SU-DHL-6 (cell line): ENCODE measurements at regions not wholly inside any gene's neighbourhood (a gene's known extent, or its start where the extent isn't known, plus 50 kb on each side); places are given as distances from the start of the nearest gene placed in this dataset.

ENCODE experiments used
- H2AFZ ChIP-seq: fragments of 200-600 bp; sonication (generic); 2 replicates; pipeline ENCODE4 v1.6.1; 2014; ENCODE audit warnings: low read depth, mild to moderate bottlenecking, moderate library complexity, mixed read lengths, antibody characterized with exemption, low read length; ENCODE audit not compliant: severe bottlenecking
- H3F3A ChIP-seq: fragments of 200-600 bp; shearing (Covaris generic); 2 replicates; pipeline ENCODE4 v1.6.0; 2016; ENCODE audit warnings: antibody characterized with exemption, mild to moderate bottlenecking; ENCODE audit not compliant: insufficient read depth
- H3K27ac ChIP-seq: fragments of 200-600 bp; sonication (generic); 2 replicates; pipeline ENCODE4 v1.5.1; 2016; ENCODE audit warnings: low read depth, mild to moderate bottlenecking, low read length, moderate library complexity, mixed read lengths
- H3K27me3 ChIP-seq: fragments of 200-600 bp; sonication (generic), shearing (Covaris generic); 2 replicates; pipeline ENCODE4 v1.6.0; 2014; ENCODE audit warnings: mild to moderate bottlenecking, low read length
- H3K36me3 ChIP-seq: fragments of 200-600 bp; sonication (generic); 2 replicates; pipeline ENCODE4 v1.6.1; 2014; ENCODE audit warnings: mild to moderate bottlenecking, low read length, mixed read lengths
- H3K4me2 ChIP-seq: fragments of 300-600, 200-600 bp; shearing (Covaris generic), sonication (generic); 2 replicates; pipeline ENCODE4 v1.6.0; 2014; ENCODE audit warnings: low read length, low read depth, mild to moderate bottlenecking; ENCODE audit not compliant: poor library complexity, severe bottlenecking
- H3K4me3 ChIP-seq: fragments of 200-600 bp; sonication (generic); 2 replicates; pipeline ENCODE4 v1.5.1; 2014; ENCODE audit warnings: antibody characterized with exemption, low read length, mild to moderate bottlenecking, mixed read lengths; ENCODE audit not compliant: insufficient read depth, poor library complexity, severe bottlenecking
- H3K79me2 ChIP-seq: fragments of 200-600 bp; sonication (generic); 2 replicates; pipeline ENCODE4 v1.6.1; 2014; ENCODE audit warnings: mild to moderate bottlenecking, low read length, moderate library complexity; ENCODE audit not compliant: insufficient read depth
- H3K9ac ChIP-seq: fragments of 200-600 bp; sonication (generic); 2 replicates; pipeline ENCODE4 v1.7.0; 2014; ENCODE audit warnings: mild to moderate bottlenecking, low read length
- H3K9me2 ChIP-seq: fragments of 200-600 bp; sonication (generic); replicated peaks from 2 replicates; pipeline ENCODE4 v1.6.1; 2014; ENCODE audit warnings: low read length; ENCODE audit not compliant: insufficient read depth
- H3K9me3 ChIP-seq: fragments of 200-600 bp; sonication (generic); 2 replicates; pipeline ENCODE4 v1.6.1; 2014; ENCODE audit warnings: low read length, mixed read lengths; ENCODE audit not compliant: insufficient read depth
- H4K20me1 ChIP-seq: fragments of 200-600 bp; sonication (generic); 2 replicates; pipeline ENCODE4 v1.6.1; 2014; ENCODE audit warnings: low read depth, mild to moderate bottlenecking, antibody characterized with exemption, low read length, moderate library complexity, mixed read lengths
- CTCF ChIP-seq: fragments of 200-600 bp; sonication (generic); IDR thresholded peaks from one replicate; pipeline ENCODE4 v1.5.1; 2017; ENCODE audit warnings: antibody characterized with exemption, mild to moderate bottlenecking, low read length, moderate library complexity; ENCODE audit not compliant: insufficient read depth, poor library complexity, severe bottlenecking
- EZH2phosphoT487 ChIP-seq: fragments of 200-600 bp; sonication (generic), shearing (Covaris generic); conservative IDR thresholded peaks from 2 replicates; pipeline ENCODE4 v1.6.1; 2018; ENCODE audit warnings: mild to moderate bottlenecking, antibody characterized with exemption, low read length, moderate library complexity, mixed read lengths

DNA sequence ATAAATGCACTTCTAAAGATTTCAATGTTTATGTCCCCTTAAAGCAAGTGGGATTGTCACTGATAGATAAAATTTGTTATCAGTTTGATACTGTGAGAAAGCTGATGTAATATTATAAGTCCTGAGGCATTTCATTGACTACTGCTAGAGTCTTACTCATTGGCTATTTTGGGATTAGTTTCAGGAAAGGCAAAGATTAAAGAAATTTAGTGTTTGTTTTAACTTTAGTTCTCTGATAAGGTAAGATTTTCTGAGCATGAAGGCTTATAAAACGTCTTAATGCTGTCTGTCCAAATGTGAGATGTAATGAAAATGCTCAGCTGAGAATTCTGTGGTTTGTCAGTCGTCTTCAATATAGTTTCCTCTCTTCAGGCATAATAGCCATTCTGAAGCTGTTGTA is 886.4 kb upstream of the CDH2 start:
- Histone ChIP-seq H3K4me3 (no peak overlapping the region), H3K36me3 (no peaks in the 10 kb centered on the region), H2AFZ (no peak overlapping the region), H3F3A (no peaks in the 10 kb centered on the region), H3K9ac (no peak overlapping the region), H3K9me3 (no peaks in the 10 kb centered on the region), H4K20me1 (no peaks in the 10 kb centered on the region), H3K4me2 (no peak overlapping the region), H3K79me2 (no peaks in the 10 kb centered on the region), H3K27me3 (no peaks in the 10 kb centered on the region), H3K9me2 (no peaks in the 10 kb centered on the region), H3K27ac (no peak overlapping the region)
- TF ChIP-seq EZH2phosphoT487 (no peak), CTCF (no peak)

DNA sequence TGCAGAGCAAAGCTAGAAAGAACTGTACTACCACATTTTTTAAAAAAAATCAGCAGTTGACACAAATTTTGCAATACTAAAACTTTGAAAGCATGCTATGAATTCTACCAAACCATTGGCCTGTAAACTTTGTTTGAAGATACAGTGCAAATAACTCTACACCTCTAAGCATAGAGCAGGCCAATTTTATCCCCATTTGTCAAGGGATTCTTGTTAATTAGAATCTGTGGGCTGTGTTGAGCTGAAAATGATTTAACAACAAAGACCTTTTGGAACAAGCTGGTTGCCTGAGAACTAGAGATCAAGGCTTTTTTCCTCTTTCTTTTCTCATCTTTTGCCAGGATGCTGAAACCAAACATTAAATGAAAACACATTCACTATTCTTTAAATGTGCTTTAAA is 886.0 kb upstream of the CDH2 start:
- TF ChIP-seq CTCF: no peak
- no peak for TF ChIP-seq EZH2phosphoT487
- H3K4me2 ChIP-seq: no peak overlapping the region
- no peak overlapping the region for H3K9ac ChIP-seq
- no peak overlapping the region for H3K27ac ChIP-seq
- no peaks in the 10 kb centered on the region for H3K79me2 ChIP-seq
- no peaks in the 10 kb centered on the region for H3K9me2 ChIP-seq
- H2AFZ ChIP-seq: no peak overlapping the region
- H3F3A ChIP-seq: no peaks in the 10 kb centered on the region
- H3K27me3 ChIP-seq: no peaks in the 10 kb centered on the region
- no peaks in the 10 kb centered on the region for H4K20me1 ChIP-seq
- H3K9me3 ChIP-seq: 0 out of 2 replicates have a peak, but pooled peaks cover 2% of the 10 kb centered on the region
- no peaks in the 10 kb centered on the region for H3K36me3 ChIP-seq
- no peak overlapping the region for H3K4me3 ChIP-seq

GRCh38 chr18:29060349-29060748 is 883.4 kb upstream of the CDH2 start:
- H3K9me2 ChIP-seq: no peaks in the 10 kb centered on the region
- H3K4me2 ChIP-seq: no peak overlapping the region
- H3K27me3 ChIP-seq: no peaks in the 10 kb centered on the region
- H3F3A ChIP-seq: no peaks in the 10 kb centered on the region
- H3K4me3 ChIP-seq: no peak overlapping the region
- H3K36me3 ChIP-seq: no peaks in the 10 kb centered on the region
- no peak overlapping the region for H3K9ac ChIP-seq
- no peaks in the 10 kb centered on the region for H4K20me1 ChIP-seq
- H3K79me2 ChIP-seq: no peaks in the 10 kb centered on the region
- TF ChIP-seq CTCF (no peak), EZH2phosphoT487 (no peak)
- no peak overlapping the region for H3K27ac ChIP-seq
- 0 out of 2 replicates have a peak, but pooled peaks cover 4% of the 10 kb centered on the region for H3K9me3 ChIP-seq
- H2AFZ ChIP-seq: no peak overlapping the region

DNA sequence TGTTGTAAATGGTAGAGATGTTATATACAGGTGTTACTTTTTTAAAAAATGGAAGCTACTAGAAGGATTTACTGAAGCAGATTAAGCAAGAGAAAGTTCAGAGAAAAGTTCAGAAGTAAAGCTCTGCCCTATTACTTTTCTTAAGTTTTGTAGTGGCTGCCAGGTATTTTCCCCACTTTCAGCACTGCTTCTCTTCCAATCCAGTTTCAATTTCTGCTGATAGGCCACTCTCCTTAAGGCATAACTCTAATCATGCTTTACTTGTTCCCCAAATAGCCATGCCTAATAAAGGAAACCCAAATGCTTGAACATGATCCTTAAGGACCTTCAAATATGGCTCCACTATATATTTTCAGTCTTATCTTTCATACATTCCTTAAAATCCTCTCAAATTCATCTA is 880.8 kb upstream of the CDH2 start:
- H2AFZ ChIP-seq: no peak overlapping the region

More for the DNA sequence above, 880.8 kb upstream of the CDH2 start:
- Histone ChIP-seq H3K4me3 (no peak overlapping the region), H4K20me1 (no peaks in the 10 kb centered on the region), H3K4me2 (no peak overlapping the region), H3F3A (no peaks in the 10 kb centered on the region), H3K9ac (no peak overlapping the region), H3K9me3 (0 out of 2 replicates have a peak, but pooled peaks cover 4% of the 10 kb centered on the region), H3K9me2 (no peaks in the 10 kb centered on the region), H3K27me3 (no peaks in the 10 kb centered on the region), H3K79me2 (no peaks in the 10 kb centered on the region), H3K36me3 (no peaks in the 10 kb centered on the region), H3K27ac (no peak overlapping the region)
- no peak for TF ChIP-seq EZH2phosphoT487
- TF ChIP-seq CTCF: no peak
